Mononuclear cell (primary cell): ENCODE measurements at regions not wholly inside any gene's neighbourhood (a gene's known extent, or its start where the extent isn't known, plus 50 kb on each side); places are given as distances from the start of the nearest gene placed in this dataset.

ENCODE experiments used
- H3K27me3 ChIP-seq: 2 replicates; pipeline ENCODE4 v1.6.0; 2011; ENCODE audit warnings: low read length, control low read depth; ENCODE audit not compliant: insufficient read depth
- H3K4me1 ChIP-seq: 2 replicates; pipeline ENCODE4 v1.5.1; 2011; ENCODE audit warnings: mild to moderate bottlenecking, low read length, control low read depth; ENCODE audit not compliant: insufficient read depth
- H3K4me3 ChIP-seq: 2 replicates; pipeline ENCODE4 v1.5.1; 2011; ENCODE audit warnings: mild to moderate bottlenecking, low read length, moderate library complexity
- H3K9me3 ChIP-seq: 2 replicates; pipeline ENCODE4 v1.5.1; 2011; ENCODE audit warnings: low read depth, mild to moderate bottlenecking, control low read depth, low read length

DNA sequence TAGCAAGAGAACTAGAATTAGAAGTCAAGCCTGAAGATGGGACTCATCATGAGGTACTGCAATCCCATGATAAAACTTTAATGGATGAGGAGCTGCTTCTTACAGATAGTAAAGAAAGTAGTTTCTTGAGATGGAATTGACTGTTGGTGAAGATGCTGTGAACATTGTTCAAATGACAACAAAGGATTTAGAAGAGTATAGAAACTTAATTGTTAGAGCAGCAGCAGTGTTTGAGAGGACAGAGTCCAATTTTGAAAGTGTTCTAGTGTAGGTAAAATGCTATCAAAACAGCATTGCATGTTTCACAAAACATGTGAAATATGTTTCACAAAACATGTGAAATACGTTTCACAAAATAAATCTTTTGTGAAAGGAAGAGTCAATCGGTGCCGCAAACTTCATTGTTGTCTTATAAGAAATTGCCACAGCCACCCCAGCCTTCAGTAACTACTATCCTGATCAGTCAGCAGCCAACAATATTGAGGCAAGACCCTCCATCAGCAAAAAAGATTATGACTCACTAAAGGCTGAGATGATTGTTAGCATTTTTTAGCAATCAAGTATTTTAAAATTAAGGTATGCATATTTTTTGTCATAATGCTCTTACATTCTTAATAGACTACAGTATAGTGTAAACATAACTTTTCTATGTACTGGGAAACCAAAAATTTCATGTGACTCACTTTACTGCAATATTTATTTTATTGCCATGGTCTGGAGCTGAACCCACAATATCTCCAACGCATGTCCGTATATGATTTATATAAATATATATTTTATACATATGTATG, 173.4 kb upstream of the BMP4 start:
- Histone ChIP-seq H3K4me3 (no peak overlapping the region), H3K9me3 (no peaks in the 10 kb centered on the region), H3K4me1 (no peaks in the 10 kb centered on the region), H3K27me3 (no peaks in the 10 kb centered on the region)

- Histone ChIP-seq H3K4me1 (no peaks in the 10 kb centered on the region), H3K27me3 (no peaks in the 10 kb centered on the region), H3K4me3 (no peak overlapping the region), H3K9me3 (no peaks in the 10 kb centered on the region)
These were observed 175.9 kb upstream of the BMP4 start for GRCh38 chr14:54132496-54132895.

- Histone ChIP-seq H3K9me3 (no peaks in the 10 kb centered on the region), H3K4me3 (no peak overlapping the region), H3K27me3 (no peaks in the 10 kb centered on the region), H3K4me1 (no peaks in the 10 kb centered on the region)
These were observed 177.3 kb upstream of the BMP4 start for GRCh38 chr14:54133896-54134295.

DNA sequence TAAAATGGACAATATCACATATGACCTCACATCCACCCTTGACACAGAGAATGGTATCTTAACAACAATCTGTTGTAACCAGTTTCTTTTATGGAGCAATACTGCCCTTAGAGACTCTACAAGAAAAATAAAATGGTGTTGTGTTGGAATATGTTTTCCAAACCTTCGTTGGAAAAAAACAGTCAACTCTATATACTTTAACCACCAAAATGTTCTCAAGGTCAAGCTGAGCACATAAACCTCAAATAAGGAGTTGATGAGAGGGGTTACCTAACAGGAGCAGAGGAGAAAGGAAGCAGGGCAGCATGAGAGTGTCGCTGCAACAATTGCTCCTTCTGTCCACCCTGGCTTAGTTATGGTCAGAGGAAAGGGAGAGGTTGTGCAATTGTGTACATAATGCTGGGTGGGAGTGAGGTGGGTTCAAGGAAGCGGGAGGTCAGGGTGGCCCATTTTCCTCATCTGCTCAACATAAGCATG, 179.2 kb upstream of the BMP4 start:
- Histone ChIP-seq H3K9me3 (no peaks in the 10 kb centered on the region), H3K4me1 (no peaks in the 10 kb centered on the region), H3K4me3 (no peak overlapping the region), H3K27me3 (no peaks in the 10 kb centered on the region)

DNA sequence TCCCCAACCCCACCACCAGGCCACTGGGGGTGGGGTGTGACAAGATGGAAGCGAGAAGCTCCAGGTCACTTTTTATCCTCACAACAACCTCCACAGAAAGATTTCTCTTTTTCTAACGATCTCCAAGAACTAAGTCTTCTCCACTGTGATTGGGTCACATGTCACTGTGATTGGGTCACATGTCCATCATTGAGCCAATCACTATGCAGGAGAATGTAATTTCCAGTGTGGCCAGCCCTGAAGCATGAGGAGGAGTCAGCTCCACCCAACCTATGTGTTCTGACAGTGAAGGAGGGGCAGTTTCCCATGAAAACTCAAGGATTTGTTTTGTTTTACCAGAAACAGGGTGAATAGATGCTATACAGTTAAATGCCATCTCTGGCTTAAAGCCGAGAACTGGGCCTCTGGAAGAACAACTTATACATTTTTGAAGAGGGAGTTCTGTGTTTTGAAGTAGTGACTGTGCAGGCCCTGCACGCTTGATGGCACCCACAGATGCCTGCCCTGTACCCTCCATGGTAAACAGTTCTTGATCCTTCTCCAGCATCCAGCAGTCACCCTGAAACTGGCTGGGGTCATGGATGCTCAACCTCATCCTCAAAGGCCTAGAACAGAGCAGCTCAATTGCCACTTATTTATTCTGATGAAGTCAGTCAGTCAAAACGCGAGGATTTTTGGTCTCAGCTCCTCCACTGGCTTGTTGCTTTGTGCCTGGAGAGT, 180.4 kb upstream of the BMP4 start:
- Histone ChIP-seq H3K4me1 (no peaks in the 10 kb centered on the region), H3K9me3 (no peaks in the 10 kb centered on the region), H3K4me3 (no peak overlapping the region), H3K27me3 (no peaks in the 10 kb centered on the region)

DNA sequence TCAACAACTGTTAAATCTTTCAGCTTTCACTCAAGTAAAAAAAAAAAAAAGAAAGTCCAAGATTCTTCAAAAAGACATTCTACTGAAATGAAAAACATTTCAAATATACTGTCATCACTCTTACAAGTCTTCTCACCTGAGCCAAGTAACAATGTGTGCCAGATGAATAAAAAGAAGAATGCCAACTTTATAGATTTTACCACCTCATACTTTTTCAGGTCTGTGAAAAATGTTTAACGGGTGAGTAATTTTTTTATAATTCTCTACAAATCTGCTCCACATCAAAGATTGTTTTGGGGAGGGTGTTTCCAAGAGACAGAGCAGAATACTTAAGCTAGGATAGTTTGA, 181.0 kb upstream of the BMP4 start:
- no peak overlapping the region for H3K4me3 ChIP-seq
- no peaks in the 10 kb centered on the region for H3K27me3 ChIP-seq
- no peaks in the 10 kb centered on the region for H3K4me1 ChIP-seq
- H3K9me3 ChIP-seq: no peaks in the 10 kb centered on the region

- H3K4me3 ChIP-seq: no peak overlapping the region
- no peaks in the 10 kb centered on the region for H3K4me1 ChIP-seq
- H3K27me3 ChIP-seq: no peaks in the 10 kb centered on the region
- H3K9me3 ChIP-seq: no peaks in the 10 kb centered on the region
These were observed 181.4 kb upstream of the BMP4 start for GRCh38 chr14:54138024-54138353.

DNA sequence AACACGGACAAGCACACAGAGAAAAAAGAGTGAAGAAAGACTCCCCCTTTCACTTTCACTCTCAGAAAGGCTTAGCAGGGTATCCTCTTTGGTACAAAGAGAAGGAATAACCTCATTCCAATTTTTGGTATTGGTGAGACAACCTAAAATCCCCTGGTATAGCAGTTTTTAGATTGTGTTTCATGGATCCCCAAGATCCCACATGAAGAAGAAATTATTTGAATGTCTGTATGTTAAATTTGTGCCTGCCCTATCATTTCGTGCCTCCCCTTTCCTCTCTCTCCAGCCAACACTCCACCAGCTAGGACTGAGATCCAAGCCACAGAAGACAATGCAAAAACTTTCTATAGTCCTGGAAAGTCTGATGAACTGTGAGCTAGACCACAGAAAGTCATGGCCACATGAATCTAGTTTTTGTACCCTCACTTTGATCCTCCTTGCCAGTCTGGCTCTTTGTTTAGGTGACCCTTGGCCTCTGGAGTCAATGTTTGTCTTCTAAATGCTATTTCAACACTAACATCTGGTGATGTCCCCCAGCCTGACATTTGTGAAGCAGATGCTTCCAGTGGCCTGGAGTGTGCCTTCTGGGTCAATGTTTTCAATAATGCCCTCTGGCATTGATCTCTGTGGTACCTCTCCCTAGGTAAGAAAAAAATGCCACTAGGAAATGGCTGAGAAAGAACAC, 181.9 kb upstream of the BMP4 start:
- H3K4me3 ChIP-seq: no peak overlapping the region
- no peaks in the 10 kb centered on the region for H3K9me3 ChIP-seq
- no peaks in the 10 kb centered on the region for H3K27me3 ChIP-seq
- no peaks in the 10 kb centered on the region for H3K4me1 ChIP-seq

- Histone ChIP-seq H3K4me1 (no peaks in the 10 kb centered on the region), H3K9me3 (no peaks in the 10 kb centered on the region), H3K4me3 (no peak overlapping the region), H3K27me3 (no peaks in the 10 kb centered on the region)
These were observed 183.9 kb upstream of the BMP4 start for GRCh38 chr14:54140551-54140950.

GRCh38 chr14:54146601-54147000, 190.0 kb upstream of the BMP4 start:
- no peaks in the 10 kb centered on the region for H3K4me1 ChIP-seq
- no peaks in the 10 kb centered on the region for H3K9me3 ChIP-seq
- H3K4me3 ChIP-seq: no peak overlapping the region
- no peaks in the 10 kb centered on the region for H3K27me3 ChIP-seq

GRCh38 chr14:54147282-54147681, 190.7 kb upstream of the BMP4 start:
- no peak overlapping the region for H3K4me3 ChIP-seq
- no peaks in the 10 kb centered on the region for H3K27me3 ChIP-seq
- H3K4me1 ChIP-seq: no peaks in the 10 kb centered on the region
- no peaks in the 10 kb centered on the region for H3K9me3 ChIP-seq

DNA sequence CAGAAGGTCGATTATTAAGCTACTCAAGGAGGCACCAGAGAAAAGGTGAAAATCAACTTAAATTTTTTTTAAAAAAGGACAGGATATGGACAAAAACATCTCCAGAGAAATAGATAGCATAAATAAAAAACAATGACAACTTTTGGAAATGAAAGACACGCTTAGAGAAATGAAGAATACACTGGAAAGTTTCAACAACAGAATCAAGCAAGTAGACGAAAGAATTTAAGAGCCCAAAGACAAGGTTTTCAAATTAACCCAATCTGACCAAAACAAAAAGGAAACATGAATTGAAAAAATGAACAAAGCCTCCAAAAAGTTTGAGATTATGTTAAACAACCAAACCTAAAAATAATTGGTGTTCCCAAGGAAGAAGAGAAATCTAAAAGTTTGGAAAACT, 191.1 kb upstream of the BMP4 start:
- no peaks in the 10 kb centered on the region for H3K4me1 ChIP-seq
- no peaks in the 10 kb centered on the region for H3K27me3 ChIP-seq
- no peak overlapping the region for H3K4me3 ChIP-seq
- H3K9me3 ChIP-seq: no peaks in the 10 kb centered on the region

DNA sequence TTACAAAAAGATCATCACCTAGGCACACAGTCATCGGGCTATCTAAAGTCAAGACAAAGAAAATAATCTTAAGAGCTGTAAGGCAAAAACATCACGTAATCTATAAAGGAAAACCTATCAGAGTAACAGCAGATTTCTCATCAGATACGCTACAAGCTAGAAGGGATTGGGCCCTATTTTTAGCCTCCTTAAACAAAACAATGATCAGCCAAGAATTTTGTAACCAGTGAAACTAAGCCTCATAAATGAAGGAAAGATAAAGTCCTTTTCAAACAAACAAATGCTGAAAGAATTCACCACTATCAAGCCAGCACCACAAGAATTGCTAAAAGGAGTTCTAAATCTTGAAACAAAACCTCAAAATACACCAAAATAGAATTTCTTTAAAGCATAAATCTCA, 191.6 kb upstream of the BMP4 start:
- H3K27me3 ChIP-seq: no peaks in the 10 kb centered on the region
- no peak overlapping the region for H3K4me3 ChIP-seq
- no peaks in the 10 kb centered on the region for H3K9me3 ChIP-seq
- H3K4me1 ChIP-seq: no peaks in the 10 kb centered on the region

DNA sequence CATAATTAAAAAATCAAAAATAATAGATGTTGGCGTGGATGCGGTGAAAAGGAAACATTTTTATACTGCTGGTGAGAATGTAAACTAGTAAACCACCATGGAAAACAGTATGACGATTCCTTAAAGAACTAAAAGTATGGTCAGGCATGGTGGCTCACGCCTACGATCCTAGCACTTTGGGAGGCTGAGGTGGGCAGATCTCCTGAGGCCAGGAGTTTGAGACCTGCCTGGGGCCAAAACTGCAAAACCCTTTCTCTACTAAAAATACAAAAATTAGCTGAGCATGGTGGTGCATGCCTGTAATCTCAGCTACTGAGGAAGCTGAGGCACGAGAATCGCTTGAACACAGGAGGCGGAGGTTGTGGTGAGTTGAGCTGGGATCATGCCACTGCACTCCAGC, 195.7 kb upstream of the BMP4 start:
- Histone ChIP-seq H3K4me1 (no peaks in the 10 kb centered on the region), H3K4me3 (no peak overlapping the region), H3K27me3 (no peaks in the 10 kb centered on the region), H3K9me3 (no peaks in the 10 kb centered on the region)

DNA sequence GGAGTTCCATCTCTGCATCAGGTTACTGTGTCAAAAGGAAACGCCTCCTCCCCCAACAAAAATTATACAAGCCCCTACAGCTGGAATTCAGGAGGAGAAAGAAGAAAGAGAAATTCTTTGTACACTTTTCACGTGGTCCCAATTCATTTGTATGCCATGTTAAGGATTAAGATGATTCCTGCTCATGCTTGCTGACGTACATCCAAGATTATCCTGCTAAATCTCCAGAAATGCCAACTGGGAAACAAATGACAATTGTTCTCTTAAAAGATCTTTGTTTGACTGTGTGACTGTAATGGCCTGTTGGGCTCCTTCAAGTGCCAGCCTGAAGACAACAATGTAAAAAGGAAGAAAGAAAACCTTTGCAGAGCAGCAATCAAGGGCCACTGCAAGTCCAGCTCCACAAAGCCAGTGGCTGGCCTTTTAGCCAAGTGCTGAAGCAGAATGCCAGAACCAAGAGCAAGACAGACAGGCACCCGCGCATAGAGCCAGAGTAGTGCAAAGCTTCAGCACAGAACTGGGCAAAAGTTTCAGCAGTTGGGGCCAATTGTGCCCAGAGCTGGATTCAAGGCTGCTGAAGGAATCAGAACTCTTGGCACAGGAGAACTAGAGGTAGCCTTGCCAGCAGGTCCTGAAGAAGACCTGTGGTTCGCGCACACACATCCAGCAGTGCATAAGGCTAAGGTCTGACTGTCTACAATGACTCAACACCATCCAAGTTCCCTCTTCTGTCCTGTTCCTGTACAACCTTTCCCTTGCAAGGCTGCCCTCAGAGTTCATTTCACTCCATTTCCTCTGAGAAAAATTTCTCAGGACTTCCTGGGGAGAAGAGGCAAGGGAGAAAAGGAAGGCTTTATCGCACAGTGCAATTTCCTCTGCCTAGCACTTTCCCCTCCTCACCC, 209.7 kb upstream of the BMP4 start:
- no peaks in the 10 kb centered on the region for H3K9me3 ChIP-seq
- no peaks in the 10 kb centered on the region for H3K4me1 ChIP-seq
- H3K27me3 ChIP-seq: no peaks in the 10 kb centered on the region
- no peak overlapping the region for H3K4me3 ChIP-seq
